Breast epithelium (tissue), 4 donors: ENCODE measurements at regions not wholly inside any gene's neighbourhood (a gene's known extent, or its start where the extent isn't known, plus 50 kb on each side); places are given as distances from the start of the nearest gene placed in this dataset.

ENCODE experiments used
- DNase-seq, 2 donors: peaks; one replicate each; pipeline ENCODE4 v3.0.0-alpha.2; 2019; ENCODE audit warnings: low spot score in 2 of 2
- H3K27ac ChIP-seq, 2 donors: fragments of 200-600 bp; sonication (generic) in 1 of 2; one replicate each; pipeline ENCODE4 v1.5.1; 2016 to 2019; ENCODE audit warnings: mild to moderate bottlenecking in 1 of 2
- H3K27me3 ChIP-seq, 2 donors: fragments of 200-600 bp; sonication (generic) in 1 of 2; one replicate each; pipeline versions ENCODE4 v1.5.1 to v1.6.0; 2017 to 2019; ENCODE audit warnings: control low read depth in 1 of 2, mild to moderate bottlenecking in 1 of 2
- H3K36me3 ChIP-seq: fragments of 200-600 bp; one replicate; pipeline ENCODE4 v1.5.1; 2019
- H3K4me1 ChIP-seq, 2 donors: fragments of 200-600 bp; sonication (generic); one replicate each; pipeline ENCODE4 v1.5.1; 2016 to 2019; ENCODE audit warnings: control low read depth in 1 of 2
- H3K4me3 ChIP-seq, 3 donors: fragments of 200-600 bp; sonication (generic); 1 replicate in 2 of 3; 2 replicates in 1 of 3; pipeline ENCODE4 v1.5.1; 2016 to 2019; ENCODE audit warnings: mild to moderate bottlenecking in 3 of 3, moderate library complexity in 2 of 3
- H3K9me3 ChIP-seq, 2 donors: fragments of 200-600 bp; sonication (generic) in 1 of 2; one replicate each; pipeline ENCODE4 v1.5.1; 2016 to 2019; ENCODE audit warnings: control low read depth in 1 of 2
- CTCF ChIP-seq, 3 donors: fragments of 450-650 bp; IDR thresholded peaks; one replicate each; pipeline ENCODE4 v1.5.1; 2016 to 2017; ENCODE audit warnings: antibody characterized with exemption in 3 of 3, mild to moderate bottlenecking in 3 of 3, moderate library complexity in 3 of 3
- POLR2A ChIP-seq: fragments of 450-650 bp; IDR thresholded peaks from one replicate; pipeline ENCODE4 v1.6.1; 2016; ENCODE audit warnings: antibody characterized with exemption, mild to moderate bottlenecking, moderate library complexity
- POLR2AphosphoS5 ChIP-seq, 3 donors: sonication (generic); formaldehyde crosslinking; IDR thresholded peaks; one replicate each; pipeline ENCODE4 v1.6.1; 2017; ENCODE audit warnings: antibody characterized with exemption in 3 of 3
- intact Hi-C: fragments of 100-400 bp; cut with DNase I; formaldehyde crosslinking; loops from one replicate; pipeline ENCODE4 v1.15.1; 2023; ENCODE audit warnings: low total_unique reads

- Histone ChIP-seq H3K27me3 (no peaks in the 10 kb centered on the region), H3K9me3 (no peaks in the 10 kb centered on the region), H3K4me3 (peak overlapping the region; percentile 77 to 85 (median 83)), H3K36me3 (no peaks in the 10 kb centered on the region), H3K4me1 (no peaks in the 10 kb centered on the region), H3K27ac (no peak overlapping the region)
- no peak for DNase-seq
- intact Hi-C loops = no loop called here
- TF ChIP-seq POLR2AphosphoS5 (IDR thresholded peaks at IDR 0.05) (no peak), CTCF (IDR thresholded peaks at IDR 0.05) (no peak), POLR2A (no peak)
Observed at GRCh38 chrX:2610246-2611170, 80.6 kb upstream of the CD99 start.

GRCh38 chrX:2609431-2610238 is 81.5 kb upstream of the CD99 start:
- Histone ChIP-seq H3K4me3 (peak overlapping the region; percentile 77 to 85 (median 83)), H3K27ac (peak overlapping the region; percentile 80 to 83), H3K36me3 (no peaks in the 10 kb centered on the region), H3K27me3 (no peaks in the 10 kb centered on the region), H3K9me3 (no peaks in the 10 kb centered on the region), H3K4me1 (no peaks in the 10 kb centered on the region)
- intact Hi-C loops = no loop called here
- DNase-seq = no peak
- no peak for TF ChIP-seq POLR2A
- no peak for TF ChIP-seq CTCF (IDR thresholded peaks at IDR 0.05)
- no peak for TF ChIP-seq POLR2AphosphoS5 (IDR thresholded peaks at IDR 0.05)

GRCh38 chrX:2608638-2609430 is 82.3 kb upstream of the CD99 start:
- intact Hi-C loops = no loop called here
- TF ChIP-seq POLR2AphosphoS5 (IDR thresholded peaks at IDR 0.05) (no peak), POLR2A (no peak), CTCF (IDR thresholded peaks at IDR 0.05) (no peak)

DNA sequence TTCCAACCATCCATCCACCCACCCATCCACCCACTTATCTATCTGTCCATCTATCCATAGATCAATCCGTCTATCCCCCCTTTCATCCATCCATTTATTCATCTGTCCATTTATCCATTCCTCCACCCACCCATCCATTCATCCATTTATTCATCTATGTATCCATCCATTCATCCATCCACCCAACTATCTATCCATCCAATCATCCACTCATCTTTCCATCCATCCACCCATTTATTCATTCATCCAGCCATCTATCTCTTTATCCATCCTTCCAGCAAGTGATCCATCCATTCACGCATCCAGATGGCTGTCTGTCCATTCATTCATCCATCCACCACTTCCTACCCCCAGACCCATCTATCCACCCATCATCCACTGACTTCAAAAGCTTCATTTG is 84.0 kb upstream of the CD99 start:
- Histone ChIP-seq H3K36me3 (no peaks in the 10 kb centered on the region), H3K27me3 (no peaks in the 10 kb centered on the region), H3K9me3 (no peaks in the 10 kb centered on the region), H3K4me1 (no peaks in the 10 kb centered on the region), H3K4me3 (no peak overlapping the region), H3K27ac (no peak overlapping the region)
- intact Hi-C loops = no loop called here
- no peak for TF ChIP-seq POLR2AphosphoS5 (IDR thresholded peaks at IDR 0.05)
- TF ChIP-seq POLR2A = no peak
- no peak for TF ChIP-seq CTCF (IDR thresholded peaks at IDR 0.05)
- DNase-seq = no peak

More at GRCh38 chrX:2608638-2609430, 82.3 kb upstream of the CD99 start:
- Histone ChIP-seq H3K9me3 (no peaks in the 10 kb centered on the region), H3K27ac (peak overlapping the region; percentile 80 to 83), H3K4me3 (peak overlapping the region; percentile 77 to 85 (median 83)), H3K27me3 (no peaks in the 10 kb centered on the region), H3K36me3 (no peaks in the 10 kb centered on the region), H3K4me1 (no peaks in the 10 kb centered on the region)
- DNase-seq = peak; percentile 67 to 91
